ENCODE measurements at regions not wholly inside any gene's neighbourhood (a gene's known extent, or its start where the extent isn't known, plus 50 kb on each side); places are given as distances from the start of the nearest gene placed in this dataset.

DNA sequence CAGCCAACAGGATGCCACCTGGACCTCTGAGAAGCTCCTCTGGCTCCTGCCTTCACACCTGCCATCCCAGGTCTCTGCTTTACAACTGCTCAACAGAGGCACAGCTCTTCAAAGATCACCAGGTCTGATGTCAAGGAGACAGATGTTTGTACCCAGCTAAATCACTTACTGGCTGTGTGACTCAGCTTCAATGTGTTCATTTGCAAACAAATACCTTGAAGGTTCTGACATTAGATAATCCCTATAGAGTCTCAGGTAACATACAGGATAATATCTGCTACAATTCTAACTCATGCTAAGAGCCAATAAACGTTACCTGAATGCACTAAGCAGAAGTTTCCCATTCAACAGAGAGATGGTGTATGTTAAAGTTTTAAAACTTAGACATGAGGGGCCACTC is 163.4 kb upstream of the IGF1R start:
- Histone ChIP-seq H3K9me3 (no peaks in the 10 kb centered on the region), H3K36me3 (replicated peaks in 1 of 2; ENCODE audit: insufficient read depth in 1 of 2, low read depth in 2 of 2) (no peaks in the 10 kb centered on the region), H3K4me1 (no peaks in the 10 kb centered on the region), H3K27ac (no peak overlapping the region), H3K27me3 (no peaks in the 10 kb centered on the region), H3K4me3 (no peak overlapping the region)
- no peak for TF ChIP-seq POLR2A (IDR thresholded peaks at IDR 0.05)
- TF ChIP-seq, protein P1, sequence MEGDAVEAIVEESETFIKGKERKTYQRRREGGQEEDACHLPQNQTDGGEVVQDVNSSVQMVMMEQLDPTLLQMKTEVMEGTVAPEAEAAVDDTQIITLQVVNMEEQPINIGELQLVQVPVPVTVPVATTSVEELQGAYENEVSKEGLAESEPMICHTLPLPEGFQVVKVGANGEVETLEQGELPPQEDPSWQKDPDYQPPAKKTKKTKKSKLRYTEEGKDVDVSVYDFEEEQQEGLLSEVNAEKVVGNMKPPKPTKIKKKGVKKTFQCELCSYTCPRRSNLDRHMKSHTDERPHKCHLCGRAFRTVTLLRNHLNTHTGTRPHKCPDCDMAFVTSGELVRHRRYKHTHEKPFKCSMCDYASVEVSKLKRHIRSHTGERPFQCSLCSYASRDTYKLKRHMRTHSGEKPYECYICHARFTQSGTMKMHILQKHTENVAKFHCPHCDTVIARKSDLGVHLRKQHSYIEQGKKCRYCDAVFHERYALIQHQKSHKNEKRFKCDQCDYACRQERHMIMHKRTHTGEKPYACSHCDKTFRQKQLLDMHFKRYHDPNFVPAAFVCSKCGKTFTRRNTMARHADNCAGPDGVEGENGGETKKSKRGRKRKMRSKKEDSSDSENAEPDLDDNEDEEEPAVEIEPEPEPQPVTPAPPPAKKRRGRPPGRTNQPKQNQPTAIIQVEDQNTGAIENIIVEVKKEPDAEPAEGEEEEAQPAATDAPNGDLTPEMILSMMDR (IDR thresholded peaks at IDR 0.05), result no peak
- intact Hi-C loops (cut with DNase I), result no loop called here
- no peak for DNase-seq
- no peak for ATAC-seq
- WGBS, 2 donors, result 27 to 54% methylated on average over 1 of the region's 1 CpG

DNA sequence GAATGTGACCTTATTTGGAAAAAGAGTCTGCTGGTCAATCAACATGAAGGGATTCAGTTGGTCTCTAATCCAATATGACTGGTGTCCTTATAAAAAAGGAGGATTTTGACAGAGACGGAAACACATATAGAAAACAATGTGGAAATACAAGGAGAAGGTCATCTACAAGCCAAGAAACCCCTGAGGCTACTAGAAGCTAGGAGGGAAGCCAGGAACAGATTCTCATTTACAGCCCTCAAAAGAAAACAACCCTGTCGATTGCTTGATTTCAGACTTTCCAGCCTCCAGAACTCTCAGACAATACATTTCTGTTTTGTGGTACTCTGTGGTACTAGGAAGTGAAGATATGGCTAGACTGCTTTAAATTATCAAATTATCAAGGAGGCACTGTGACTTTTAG is 162.9 kb upstream of the IGF1R start:
- Histone ChIP-seq H3K4me1 (no peaks in the 10 kb centered on the region), H3K4me3 (no peak overlapping the region), H3K9me3 (no peaks in the 10 kb centered on the region), H3K27me3 (no peaks in the 10 kb centered on the region), H3K27ac (no peak overlapping the region), H3K36me3 (replicated peaks in 1 of 2; ENCODE audit: insufficient read depth in 1 of 2, low read depth in 2 of 2) (no peaks in the 10 kb centered on the region)
- 65 to 75% methylated on average over 2 of the region's 2 CpGs for WGBS, 2 donors
- TF ChIP-seq, protein P1 (IDR thresholded peaks at IDR 0.05), result no peak
- no peak for TF ChIP-seq POLR2A (IDR thresholded peaks at IDR 0.05)
- intact Hi-C loops (cut with DNase I), result no loop called here
- ATAC-seq (no peak), DNase-seq (no peak)

DNA sequence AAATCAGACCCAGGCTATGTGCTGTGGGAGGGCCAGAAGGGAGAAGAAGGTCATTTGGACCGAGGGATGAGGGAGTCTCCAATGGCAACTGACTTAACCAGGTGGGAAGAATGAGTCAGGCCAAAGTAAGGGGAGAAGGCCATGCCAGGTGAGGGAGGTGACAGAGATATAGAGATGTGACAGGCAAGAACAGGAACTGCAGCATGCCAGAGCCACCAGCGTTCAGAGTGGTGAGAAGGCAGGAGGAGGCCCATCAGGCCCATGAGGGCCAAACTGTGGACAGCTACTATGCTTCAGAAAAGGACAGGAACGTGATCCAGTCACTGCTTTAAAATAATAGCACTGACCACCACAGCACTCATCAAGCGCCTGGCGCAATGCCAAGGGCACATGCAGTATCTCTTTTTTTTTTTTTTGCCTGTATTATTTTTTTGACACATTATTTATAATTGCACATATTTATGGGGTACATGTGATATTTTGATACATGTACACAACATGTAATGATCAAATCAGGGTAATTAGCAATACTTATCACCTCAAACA is 154.3 kb upstream of the IGF1R start:
- no peak overlapping the region for H3K27ac ChIP-seq
- no peak for ATAC-seq
- no peaks in the 10 kb centered on the region for H3K27me3 ChIP-seq
- H3K4me3 ChIP-seq, result no peak overlapping the region
- DNase-seq, result no peak
- 73 to 79% methylated on average over 5 of the region's 5 CpGs for WGBS, 2 donors
- intact Hi-C loops (cut with DNase I), result no loop called here
- H3K9me3 ChIP-seq, result no peaks in the 10 kb centered on the region
- no peak for TF ChIP-seq POLR2A (IDR thresholded peaks at IDR 0.05)
- TF ChIP-seq, protein P1 (IDR thresholded peaks at IDR 0.05), result no peak
- H3K4me1 ChIP-seq, result no peaks in the 10 kb centered on the region
- H3K36me3 ChIP-seq (replicated peaks in 1 of 2; ENCODE audit: insufficient read depth in 1 of 2, low read depth in 2 of 2), result no peaks in the 10 kb centered on the region

DNA sequence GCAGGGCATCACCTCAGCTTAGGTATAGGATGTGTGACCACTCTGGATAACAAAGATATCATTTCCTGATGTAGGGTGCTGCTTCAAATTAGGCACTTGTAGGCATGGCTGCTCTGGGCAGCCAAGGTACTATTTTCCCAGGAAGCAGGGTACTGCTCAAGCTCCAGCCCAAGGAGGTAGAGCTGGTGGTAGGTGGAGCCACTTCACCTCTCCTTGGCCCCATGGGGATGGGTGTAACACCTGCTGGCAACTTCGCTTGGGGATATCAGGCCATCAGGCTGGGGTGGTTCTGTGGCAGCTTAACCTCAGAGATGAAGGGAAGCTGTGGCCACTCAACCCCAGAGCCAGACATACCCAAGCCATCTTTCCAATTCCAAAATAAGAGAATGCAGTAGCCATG is 147.1 kb upstream of the IGF1R start:
- 80 to 83% methylated on average over 1 of the region's 1 CpG for WGBS, 2 donors
- no peak overlapping the region for H3K4me3 ChIP-seq
- TF ChIP-seq, protein P1 (IDR thresholded peaks at IDR 0.05), result no peak
- no peak for TF ChIP-seq POLR2A (IDR thresholded peaks at IDR 0.05)

DNA sequence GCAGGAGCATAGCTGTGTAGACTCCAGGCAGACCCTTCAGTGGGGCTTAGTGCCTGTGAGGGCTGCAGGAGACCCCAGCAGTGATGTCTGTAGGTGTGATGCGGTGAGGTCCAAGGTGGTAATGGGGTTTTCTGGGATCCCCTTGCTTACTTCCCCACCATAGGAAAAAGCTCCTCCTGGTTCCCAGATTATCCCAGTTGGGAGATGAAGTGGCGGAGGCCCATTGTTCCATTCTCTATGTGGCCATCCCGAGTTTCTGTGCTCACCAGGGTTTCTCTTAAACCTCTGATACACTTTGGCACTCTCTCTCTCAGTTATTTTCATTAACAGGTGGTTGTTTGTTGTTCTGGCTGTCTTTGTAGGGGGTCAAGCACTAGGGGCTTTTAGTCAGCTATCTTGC is 146.7 kb upstream of the IGF1R start:
- WGBS, 2 donors, result 86 to 90% methylated on average over 2 to 3 of the region's 3 CpGs
- Histone ChIP-seq H3K27me3 (no peaks in the 10 kb centered on the region), H3K4me3 (no peak overlapping the region), H3K36me3 (replicated peaks in 1 of 2; ENCODE audit: insufficient read depth in 1 of 2, low read depth in 2 of 2) (no peaks in the 10 kb centered on the region), H3K4me1 (no peaks in the 10 kb centered on the region), H3K27ac (no peak overlapping the region), H3K9me3 (no peaks in the 10 kb centered on the region)
- DNase-seq, result no peak
- intact Hi-C loops (cut with DNase I), result no loop called here
- no peak for ATAC-seq
- TF ChIP-seq POLR2A (IDR thresholded peaks at IDR 0.05), result no peak
- TF ChIP-seq, protein P1 (IDR thresholded peaks at IDR 0.05), result no peak

More for the DNA sequence above, 147.1 kb upstream of the IGF1R start:
- ATAC-seq (no peak), DNase-seq (no peak)
- no peaks in the 10 kb centered on the region for H3K36me3 ChIP-seq (replicated peaks in 1 of 2; ENCODE audit: insufficient read depth in 1 of 2, low read depth in 2 of 2)
- intact Hi-C loops (cut with DNase I), result no loop called here
- H3K27me3 ChIP-seq, result no peaks in the 10 kb centered on the region
- H3K27ac ChIP-seq, result no peak overlapping the region
- no peaks in the 10 kb centered on the region for H3K4me1 ChIP-seq
- no peaks in the 10 kb centered on the region for H3K9me3 ChIP-seq
